Keratinocyte (primary cell): ENCODE measurements at regions not wholly inside any gene's neighbourhood (a gene's known extent, or its start where the extent isn't known, plus 50 kb on each side); places are given as distances from the start of the nearest gene placed in this dataset.

Experiments used
- DNase-seq: peaks from one replicate; pipeline ENCODE4 v3.0.0-alpha.2; 2011; ENCODE audit warnings: low read depth, missing footprints, low spot score
- FAIRE-seq: peaks from 2 replicates; lab custom pipeline; 2011; peaks lifted over from hg19 to GRCh38; lab: Jason Lieb, UNC
- H2AFZ ChIP-seq: 2 replicates; pipeline ENCODE4 v1.6.0; 2012; ENCODE audit warnings: low read length, control low read depth, inconsistent platforms; ENCODE audit not compliant: control insufficient read depth
- H3K27ac ChIP-seq: 2 replicates; pipeline ENCODE4 v1.5.1; 2011; ENCODE audit warnings: low read length; ENCODE audit not compliant: control insufficient read depth, insufficient read depth
- H3K27me3 ChIP-seq: 3 replicates; pipeline ENCODE4 v1.6.0; 2011; ENCODE audit warnings: low read length; ENCODE audit not compliant: control insufficient read depth, insufficient read depth; ENCODE audit errors: extremely low read depth
- H3K36me3 ChIP-seq, 2 experiments: 2 replicates in 1 of 2; 3 replicates in 1 of 2; pipeline ENCODE4 v1.5.1; 2011; ENCODE audit warnings: low read length in 2 of 2, mild to moderate bottlenecking in 1 of 2; ENCODE audit not compliant: control insufficient read depth in 2 of 2, insufficient read depth in 2 of 2; ENCODE audit errors: extremely low read depth in 1 of 2
- H3K4me1 ChIP-seq: 3 replicates; pipeline ENCODE4 v1.5.1; 2011; ENCODE audit warnings: low read length; ENCODE audit not compliant: control insufficient read depth, insufficient read depth; ENCODE audit errors: extremely low read depth
- H3K4me2 ChIP-seq: 3 replicates; pipeline ENCODE4 v1.6.0; 2011; ENCODE audit warnings: low read depth, low read length; ENCODE audit not compliant: control insufficient read depth, insufficient read depth; ENCODE audit errors: extremely low read depth
- H3K4me3 ChIP-seq, 3 experiments: fragments of 200-600 bp in 1 of 3; sonication (generic) in 1 of 3; 2 replicates in 2 of 3; 3 replicates in 1 of 3; pipeline ENCODE4 v1.5.1; 2011 to 2016; ENCODE audit warnings: low read length in 3 of 3, mild to moderate bottlenecking in 3 of 3, control low read depth in 2 of 3, inconsistent platforms in 1 of 3, low read depth in 1 of 3, mixed read lengths in 1 of 3, mixed run types in 1 of 3, moderate library complexity in 1 of 3; ENCODE audit not compliant: control insufficient read depth in 2 of 3, insufficient read depth in 2 of 3; ENCODE audit errors: extremely low read depth in 1 of 3
- H3K79me2 ChIP-seq: 2 replicates; pipeline ENCODE4 v1.6.0; 2012; ENCODE audit warnings: low read length; ENCODE audit not compliant: control insufficient read depth, insufficient read depth
- H3K9ac ChIP-seq: 3 replicates; pipeline ENCODE4 v1.6.0; 2011; ENCODE audit warnings: low read length; ENCODE audit not compliant: control insufficient read depth, insufficient read depth; ENCODE audit errors: extremely low read depth
- H3K9me1 ChIP-seq: 3 replicates; pipeline ENCODE4 v1.6.0; 2011; ENCODE audit warnings: low read length; ENCODE audit not compliant: control insufficient read depth, insufficient read depth; ENCODE audit errors: extremely low read depth
- H3K9me3 ChIP-seq: 2 replicates; pipeline ENCODE4 v1.5.1; 2012; ENCODE audit warnings: low read depth, low read length; ENCODE audit not compliant: control insufficient read depth
- H4K20me1 ChIP-seq: 3 replicates; pipeline ENCODE4 v1.6.0; 2011; ENCODE audit warnings: low read length; ENCODE audit not compliant: control insufficient read depth, insufficient read depth; ENCODE audit errors: extremely low read depth
- CTCF ChIP-seq, 3 experiments: IDR thresholded peaks in 1 of 3; conservative IDR thresholded peaks in 1 of 3; optimal IDR thresholded peaks in 1 of 3; 2 replicates in 2 of 3; 3 replicates in 1 of 3; pipeline versions ENCODE3 to v1.5.1; 2011; ENCODE audit warnings: low read length in 3 of 3, mild to moderate bottlenecking in 3 of 3, moderate library complexity in 2 of 3, control low read depth in 1 of 3, inconsistent platforms in 1 of 3; ENCODE audit not compliant: insufficient read depth in 2 of 3; ENCODE audit errors: extremely low read depth in 1 of 3
- EZH2 ChIP-seq: IDR thresholded peaks from one replicate; pipeline ENCODE4 v1.6.1; 2012; ENCODE audit warnings: inconsistent platforms, mild to moderate bottlenecking, low read length, moderate library complexity
- dilution Hi-C: fragments of 300-500 bp; cut with MboI; formaldehyde crosslinking; loops from one replicate; pipeline ENCODE4 v1.7.0; 2020; ENCODE audit warnings: low sequenced_read_pairs; ENCODE audit not compliant: extremely low pct_ligation_motif_present

- FAIRE-seq = no peak
- Histone ChIP-seq H4K20me1 (no peaks in the 10 kb centered on the region), H3K79me2 (no peaks in the 10 kb centered on the region), H3K4me1 (peaks cover 27% of the 10 kb centered on the region), H3K27me3 (no peaks in the 10 kb centered on the region), H2AFZ (no peak overlapping the region), H3K9me3 (no peaks in the 10 kb centered on the region), H3K9ac (no peak overlapping the region), H3K27ac (no peak overlapping the region), H3K36me3 (no peaks in the 10 kb centered on the region), H3K4me2 (no peak overlapping the region), H3K9me1 (no peaks in the 10 kb centered on the region), H3K4me3 (no peak overlapping the region)
- DNase-seq = no peak
- TF ChIP-seq CTCF (optimal IDR thresholded peaks at IDR 0.05 in 1 of 3, IDR thresholded peaks at IDR 0.05 in 1 of 3, conservative IDR thresholded peaks at IDR 0.05 in 1 of 3; ENCODE audit: extremely low read depth in 1 of 3, insufficient read depth in 2 of 3, low read length in 3 of 3) (no peak), EZH2 (no peak)
- dilution Hi-C loops = no loop called here
Measured at GRCh38 chr6:6893701-6894100, 214.1 kb upstream of the RREB1 start.

- FAIRE-seq = no peak
- no peaks in the 10 kb centered on the region for H3K9me3 ChIP-seq
- no peaks in the 10 kb centered on the region for H3K36me3 ChIP-seq
Measured at GRCh38 chr6:6895929-6896328, 211.8 kb upstream of the RREB1 start.

More at GRCh38 chr6:6895929-6896328, 211.8 kb upstream of the RREB1 start:
- no peak overlapping the region for H3K4me3 ChIP-seq
- peaks cover 28% of the 10 kb centered on the region for H3K4me1 ChIP-seq
- dilution Hi-C loops = no loop called here
- no peaks in the 10 kb centered on the region for H3K79me2 ChIP-seq
- no peaks in the 10 kb centered on the region for H3K9me1 ChIP-seq
- no peaks in the 10 kb centered on the region for H3K27me3 ChIP-seq
- TF ChIP-seq CTCF (optimal IDR thresholded peaks at IDR 0.05 in 1 of 3, IDR thresholded peaks at IDR 0.05 in 1 of 3, conservative IDR thresholded peaks at IDR 0.05 in 1 of 3; ENCODE audit: extremely low read depth in 1 of 3, insufficient read depth in 2 of 3, low read length in 3 of 3) (no peak), EZH2 (no peak)
- H3K9ac ChIP-seq = no peak overlapping the region
- H4K20me1 ChIP-seq = no peaks in the 10 kb centered on the region
- no peak overlapping the region for H2AFZ ChIP-seq
- no peak for DNase-seq
- no peak overlapping the region for H3K4me2 ChIP-seq
- H3K27ac ChIP-seq = no peak overlapping the region
